A549 (cell line): ENCODE measurements at regions not wholly inside any gene's neighbourhood (a gene's known extent, or its start where the extent isn't known, plus 50 kb on each side); places are given as distances from the start of the nearest gene placed in this dataset.

Experiments
- ATAC-seq, 2 experiments: fragments of 200-7000 bp in 1 of 2; fragments of >200 bp in 1 of 2; cut with Nextera tagmentation in 1 of 2; cut with Tn5 transposase in 1 of 2; 3 replicates each; pipeline versions ENCODE4 v1.8.0 to v1.9.1; 2018 to 2020; ENCODE audit warnings: mild to moderate bottlenecking in 1 of 2, moderate library complexity in 1 of 2
- CTCF ChIA-PET: fragments of 300-600 bp; sonication (Branson Sonifier 250); formaldehyde crosslinking; extraction: SDS; loops from one replicate; lab custom pipeline; 2021; ENCODE audit warnings: antibody characterized with exemption, inconsistent platforms; lab: Yijun Ruan, JAX
- POLR2A ChIA-PET: fragments of 350-600 bp; formaldehyde crosslinking; extraction: SDS; loops from one replicate; lab custom pipeline; 2021; ENCODE audit warnings: antibody characterized with exemption, inconsistent platforms; lab: Yijun Ruan, JAX
- DNase-seq, 2 experiments: peaks; one replicate each; pipeline versions ENCODE4 v3.0.0 to v3.0.0-alpha.2; 2011 to 2016; ENCODE audit warnings: low read depth in 1 of 2, low spot score in 1 of 2
- FAIRE-seq: peaks from 2 replicates; lab custom pipeline; 2011; peaks lifted over from hg19 to GRCh38; lab: Jason Lieb, UNC
- H3K27ac ChIP-seq, 2 experiments: fragments of >200 bp; sonication (Bioruptor Twin); formaldehyde crosslinking; 3 replicates each; pipeline ENCODE4 v1.5.1; 2016 to 2017
- H3K4me1 ChIP-seq: fragments of >200 bp; sonication (Bioruptor Twin); formaldehyde crosslinking; 3 replicates; pipeline ENCODE4 v1.6.1; 2016
- H3K4me2 ChIP-seq: fragments of >200 bp; sonication (Bioruptor Twin); formaldehyde crosslinking; 3 replicates; pipeline ENCODE4 v1.6.1; 2016
- H3K4me3 ChIP-seq: fragments of >200 bp; sonication (Bioruptor Twin); formaldehyde crosslinking; 3 replicates; pipeline ENCODE4 v1.5.1; 2016
- H3K9me3 ChIP-seq: fragments of >200 bp; sonication (Bioruptor Twin); formaldehyde crosslinking; 3 replicates; pipeline ENCODE4 v1.6.1; 2016
- ATOH8 ChIP-seq: fragments of 250-450 bp; sonication (Bioruptor Pico); IDR thresholded peaks from 2 replicates; pipeline ENCODE4 v1.5.0; 2020; ENCODE audit warnings: low read depth, mild to moderate bottlenecking, moderate library complexity
- CBX2 ChIP-seq: fragments of 200-600 bp; sonication (generic); IDR thresholded peaks from 2 replicates; pipeline ENCODE4 v1.6.1; 2016; ENCODE audit warnings: low read depth, mild to moderate bottlenecking, borderline replicate concordance
- CBX8 ChIP-seq: fragments of 200-600 bp; sonication (generic); IDR thresholded peaks from 2 replicates; pipeline ENCODE4 v1.6.1; 2016
- EHF ChIP-seq: fragments of 250-450 bp; sonication (Bioruptor Pico); IDR thresholded peaks from 2 replicates; pipeline ENCODE4 v1.5.0; 2020; ENCODE audit warnings: mild to moderate bottlenecking
- EP300 ChIP-seq, 2 experiments: fragments of >200 bp; sonication (Bioruptor Twin); formaldehyde crosslinking; IDR thresholded peaks; 2 replicates in 1 of 2; 3 replicates in 1 of 2; pipeline ENCODE4 v1.6.1; 2016 to 2017
- FOSL2 ChIP-seq, 2 experiments: fragments of 450-650 bp in 1 of 2; fragments of >200 bp in 1 of 2; sonication (Bioruptor Twin) in 1 of 2; formaldehyde crosslinking; IDR thresholded peaks; 2 replicates each; pipeline versions ENCODE4 v1.5.0 to v1.6.1; 2016 to 2020; ENCODE audit warnings: mild to moderate bottlenecking in 1 of 2, moderate library complexity in 1 of 2
- GATA3 ChIP-seq: IDR thresholded peaks from 2 replicates; pipeline ENCODE4 v1.6.1; 2012; ENCODE audit warnings: borderline replicate concordance
- HOXB5 ChIP-seq: fragments of 250-450 bp; sonication (Bioruptor Pico); IDR thresholded peaks from 2 replicates; pipeline ENCODE4 v1.5.0; 2020; ENCODE audit warnings: mild to moderate bottlenecking, moderate library complexity
- JUNB ChIP-seq: fragments of >200 bp; sonication (Bioruptor Twin); formaldehyde crosslinking; IDR thresholded peaks from 2 replicates; pipeline ENCODE4 v1.6.1; 2016
- KDM1A ChIP-seq: fragments of 200-600 bp; sonication (generic); IDR thresholded peaks from 2 replicates; pipeline ENCODE4 v1.6.1; 2016; ENCODE audit warnings: low read depth, mild to moderate bottlenecking
- KDM5A ChIP-seq: fragments of 200-600 bp; sonication (generic); IDR thresholded peaks from 2 replicates; pipeline ENCODE4 v1.6.1; 2016; ENCODE audit warnings: antibody characterized with exemption, mild to moderate bottlenecking
- MAFK ChIP-seq: fragments of 450-650 bp; IDR thresholded peaks from 2 replicates; pipeline ENCODE4 v1.6.1; 2014; ENCODE audit not compliant: partially characterized antibody
- NFE2L2 ChIP-seq: fragments of 150-350 bp; conservative IDR thresholded peaks from 2 replicates; pipeline ENCODE4 v1.6.1; 2014; ENCODE audit warnings: low read length
- NR3C1 ChIP-seq: fragments of >200 bp; sonication (Bioruptor Twin); formaldehyde crosslinking; IDR thresholded peaks from 3 replicates; pipeline ENCODE4 v1.6.1; 2017
- PBX3 ChIP-seq: IDR thresholded peaks from 2 replicates; pipeline ENCODE4 v1.6.1; 2012
- POLR2AphosphoS2 ChIP-seq: conservative IDR thresholded peaks from 2 replicates; pipeline ENCODE4 v1.6.1; 2012; ENCODE audit warnings: low read length, improper control_type of control experiment, inconsistent platforms
- RAD21 ChIP-seq, 2 experiments: fragments of >200 bp in 1 of 2; sonication (Bioruptor Twin) in 1 of 2; formaldehyde crosslinking in 1 of 2; IDR thresholded peaks in 1 of 2; conservative IDR thresholded peaks in 1 of 2; 2 replicates in 1 of 2; 3 replicates in 1 of 2; pipeline ENCODE4 v1.6.1; 2012 to 2018; ENCODE audit warnings: inconsistent platforms in 1 of 2
- RARB ChIP-seq: fragments of 250-450 bp; sonication (Bioruptor Pico); IDR thresholded peaks from 2 replicates; pipeline ENCODE4 v1.8.0; 2021; ENCODE audit warnings: mild to moderate bottlenecking, moderate library complexity
- RCOR1 ChIP-seq: fragments of 150-350 bp; IDR thresholded peaks from 2 replicates; pipeline ENCODE4 v1.6.1; 2014; ENCODE audit warnings: antibody characterized with exemption, low read length, low read depth
- TFCP2L1 ChIP-seq: fragments of 250-450 bp; sonication (Bioruptor Pico); IDR thresholded peaks from 2 replicates; pipeline ENCODE4 v1.5.0; 2021; ENCODE audit warnings: mild to moderate bottlenecking
- TP53 ChIP-seq: fragments of 250-450 bp; sonication (Bioruptor Pico); IDR thresholded peaks from 2 replicates; pipeline ENCODE4 v1.5.0; 2021; ENCODE audit warnings: mild to moderate bottlenecking, moderate library complexity
- ZFP36 ChIP-seq: fragments of 450-650 bp; IDR thresholded peaks from 2 replicates; pipeline ENCODE4 v1.6.1; 2014; ENCODE audit warnings: borderline replicate concordance; ENCODE audit not compliant: partially characterized antibody
- ZSCAN20 ChIP-seq: fragments of 250-450 bp; sonication (Bioruptor Pico); IDR thresholded peaks from 2 replicates; pipeline ENCODE4 v1.8.0; 2022; ENCODE audit warnings: mild to moderate bottlenecking, moderate library complexity
- WGBS: methylation state at CpG from one replicate; pipeline ENCODE4 v1.1.6; 2017; ENCODE audit errors: missing lambda C conversion rate; 5-methylcytosine and 5-hydroxymethylcytosine counted together
- TF ChIP-seq, protein P1 (sequence below): fragments of 150-350 bp; IDR thresholded peaks from 2 replicates; pipeline ENCODE4 v1.6.1; 2014; ENCODE audit warnings: low read depth, mild to moderate bottlenecking, low read length
- TF ChIP-seq, protein P2 (sequence below): IDR thresholded peaks from 2 replicates; pipeline ENCODE4 v1.6.1; 2012
- TF ChIP-seq, protein P3 (sequence below): fragments of 250-450 bp; sonication (Bioruptor Pico); IDR thresholded peaks from 2 replicates; pipeline ENCODE4 v1.5.0; 2021; ENCODE audit warnings: mild to moderate bottlenecking, moderate library complexity, borderline replicate concordance

- Histone ChIP-seq H3K9me3 (no peaks in the 10 kb centered on the region), H3K27ac (no peak overlapping the region), H3K4me2 (no peak overlapping the region), H3K4me1 (no peaks in the 10 kb centered on the region), H3K4me3 (no peak overlapping the region)
- ATAC-seq (no peak), DNase-seq (no peak), FAIRE-seq (no peak)
- ChIA-PET CTCF (no interaction called here), POLR2A (no interaction called here)
- 78% methylated on average over 2 of the region's 2 CpGs for WGBS
- TF ChIP-seq POLR2AphosphoS2: no peak
- no peak for TF ChIP-seq CBX8
- no peak for TF ChIP-seq KDM1A
Observed at GRCh38 chr6:48917233-48917632, 545.8 kb downstream of the MMUT start.

- peak in 1 of 2 experiments; percentile 49 for DNase-seq
- Histone ChIP-seq H3K27ac (no peak overlapping the region), H3K4me3 (no peak overlapping the region), H3K4me2 (0 out of 3 replicates have a peak overlapping the region, but pooled peaks have one; percentile 16), H3K9me3 (no peaks in the 10 kb centered on the region), H3K4me1 (no peaks in the 10 kb centered on the region)
- no peak for TF ChIP-seq ZSCAN20 (CRISPR knock-in tag)
- TF ChIP-seq FOSL2 (IDR thresholded peaks at IDR 0.05): no peak
- peak; percentile 47 for TF ChIP-seq FOSL2 (CRISPR knock-in tag; IDR thresholded peaks at IDR 0.05)
- TF ChIP-seq TP53 (CRISPR knock-in tag): no peak
- TF ChIP-seq, protein P1, sequence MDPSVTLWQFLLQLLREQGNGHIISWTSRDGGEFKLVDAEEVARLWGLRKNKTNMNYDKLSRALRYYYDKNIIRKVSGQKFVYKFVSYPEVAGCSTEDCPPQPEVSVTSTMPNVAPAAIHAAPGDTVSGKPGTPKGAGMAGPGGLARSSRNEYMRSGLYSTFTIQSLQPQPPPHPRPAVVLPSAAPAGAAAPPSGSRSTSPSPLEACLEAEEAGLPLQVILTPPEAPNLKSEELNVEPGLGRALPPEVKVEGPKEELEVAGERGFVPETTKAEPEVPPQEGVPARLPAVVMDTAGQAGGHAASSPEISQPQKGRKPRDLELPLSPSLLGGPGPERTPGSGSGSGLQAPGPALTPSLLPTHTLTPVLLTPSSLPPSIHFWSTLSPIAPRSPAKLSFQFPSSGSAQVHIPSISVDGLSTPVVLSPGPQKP: no peak
- peak; percentile 36 for TF ChIP-seq ZFP36
- peak; percentile 19 for TF ChIP-seq MAFK
- peak; percentile 96 for TF ChIP-seq GATA3
- ChIA-PET CTCF (no interaction called here), POLR2A (no interaction called here)
- peak in 1 of 2 experiments; percentile 53; a peak in 3 of 6 replicates for ATAC-seq
- no peak for FAIRE-seq
Observed at GRCh38 chr6:48916607-48917006, 546.4 kb downstream of the MMUT start.

DNA sequence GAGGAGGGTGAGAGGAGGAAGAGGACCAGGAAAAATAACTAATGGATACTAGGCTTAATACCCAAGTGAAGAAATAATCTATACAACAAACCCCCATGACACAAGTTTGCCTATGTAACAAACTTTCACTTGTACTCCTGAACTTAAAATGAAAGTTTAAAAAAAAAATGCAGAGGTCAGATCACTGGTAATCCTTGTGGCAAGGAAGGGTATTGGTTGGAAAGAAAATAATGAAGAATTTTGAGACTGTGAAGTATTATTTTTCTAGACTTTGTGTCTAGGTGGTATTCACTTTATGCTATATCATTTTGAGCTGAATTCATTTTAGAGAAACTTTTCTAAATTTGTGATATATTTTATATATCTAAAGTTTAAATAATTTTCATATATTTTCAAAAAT, 547.5 kb downstream of the MMUT start:
- no peaks in the 10 kb centered on the region for H3K4me1 ChIP-seq
- ChIA-PET CTCF (no interaction called here), POLR2A (no interaction called here)
- no peak overlapping the region for H3K4me3 ChIP-seq
- no peak for FAIRE-seq
- no peak for ATAC-seq
- TF ChIP-seq, protein P2, sequence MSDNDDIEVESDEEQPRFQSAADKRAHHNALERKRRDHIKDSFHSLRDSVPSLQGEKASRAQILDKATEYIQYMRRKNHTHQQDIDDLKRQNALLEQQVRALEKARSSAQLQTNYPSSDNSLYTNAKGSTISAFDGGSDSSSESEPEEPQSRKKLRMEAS: no peak
- TF ChIP-seq EP300 (IDR thresholded peaks at IDR 0.05) (no peak), RARB (no peak), CBX2 (no peak), ATOH8 (CRISPR knock-in tag) (no peak), RCOR1 (no peak), NFE2L2 (no peak), NR3C1 (no peak), JUNB (no peak), KDM5A (no peak), PBX3 (no peak), RAD21 (conservative IDR thresholded peaks at IDR 0.05 in 1 of 2, IDR thresholded peaks at IDR 0.05 in 1 of 2) (no peak), TFCP2L1 (CRISPR knock-in tag) (no peak), HOXB5 (no peak), EHF (no peak)
- TF ChIP-seq, protein P3, sequence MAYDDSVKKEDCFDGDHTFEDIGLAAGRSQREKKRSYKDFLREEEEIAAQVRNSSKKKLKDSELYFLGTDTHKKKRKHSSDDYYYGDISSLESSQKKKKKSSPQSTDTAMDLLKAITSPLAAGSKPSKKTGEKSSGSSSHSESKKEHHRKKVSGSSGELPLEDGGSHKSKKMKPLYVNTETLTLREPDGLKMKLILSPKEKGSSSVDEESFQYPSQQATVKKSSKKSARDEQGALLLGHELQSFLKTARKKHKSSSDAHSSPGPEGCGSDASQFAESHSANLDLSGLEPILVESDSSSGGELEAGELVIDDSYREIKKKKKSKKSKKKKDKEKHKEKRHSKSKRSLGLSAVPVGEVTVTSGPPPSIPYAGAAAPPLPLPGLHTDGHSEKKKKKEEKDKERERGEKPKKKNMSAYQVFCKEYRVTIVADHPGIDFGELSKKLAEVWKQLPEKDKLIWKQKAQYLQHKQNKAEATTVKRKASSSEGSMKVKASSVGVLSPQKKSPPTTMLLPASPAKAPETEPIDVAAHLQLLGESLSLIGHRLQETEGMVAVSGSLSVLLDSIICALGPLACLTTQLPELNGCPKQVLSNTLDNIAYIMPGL (CRISPR knock-in tag): no peak
- H3K9me3 ChIP-seq: no peaks in the 10 kb centered on the region
- H3K27ac ChIP-seq: no peak overlapping the region
- H3K4me2 ChIP-seq: no peak overlapping the region
- no peak for DNase-seq
